Activated gamma-delta T cell treated with Interleukin-2 at 50 U/mL for 16 hours (primary cell): ENCODE measurements at regions not wholly inside any gene's neighbourhood (a gene's known extent, or its start where the extent isn't known, plus 50 kb on each side); places are given as distances from the start of the nearest gene placed in this dataset.
"Not testable (repeated sequence)": the region's sequence is repeated elsewhere in the genome, so short reads cannot be mapped to it uniquely, and the experiment has no call there.

Source experiments
- DNase-seq: peaks from one replicate; pipeline ENCODE4 v3.0.0-alpha.2; 2020

GRCh38 chr5:74530326-74531050 is 110.0 kb downstream of the ENC1 start:
- DNase-seq = no peak

GRCh38 chr5:74529101-74529500 is 111.4 kb downstream of the ENC1 start:
- no peak for DNase-seq

- no peak for DNase-seq
Observed at GRCh38 chr5:74526111-74526510, 114.4 kb downstream of the ENC1 start.

GRCh38 chr5:74524767-74525166 is 115.8 kb downstream of the ENC1 start:
- DNase-seq = not testable (repeated sequence)

- not testable (repeated sequence) for DNase-seq
Observed at GRCh38 chr5:74523698-74524097, 116.8 kb downstream of the ENC1 start.

GRCh38 chr5:74522838-74523237 is 117.7 kb downstream of the ENC1 start:
- not testable (repeated sequence) for DNase-seq

- DNase-seq = no peak
Observed at GRCh38 chr5:74521401-74521800, 119.1 kb downstream of the ENC1 start.

GRCh38 chr5:74519679-74520078 is 120.8 kb downstream of the ENC1 start:
- DNase-seq = no peak

- DNase-seq = no peak
Observed at GRCh38 chr5:74519161-74519571, 121.4 kb downstream of the ENC1 start.

GRCh38 chr5:74517700-74518099 is 122.8 kb downstream of the ENC1 start:
- DNase-seq = no peak

- no peak for DNase-seq
Observed at GRCh38 chr5:74516211-74516636, 124.3 kb downstream of the ENC1 start.

- DNase-seq = no peak
Observed at GRCh38 chr5:74514888-74515551, 125.5 kb downstream of the ENC1 start.

- DNase-seq = not testable (repeated sequence)
Observed at GRCh38 chr5:74511770-74512169, 128.8 kb downstream of the ENC1 start.

- no peak for DNase-seq
Observed at GRCh38 chr5:74510476-74511075, 130.0 kb downstream of the ENC1 start.

- no peak for DNase-seq
Observed at GRCh38 chr5:74507370-74508005, 133.0 kb downstream of the ENC1 start.

GRCh38 chr5:74506119-74506518 is 134.4 kb downstream of the ENC1 start:
- DNase-seq = no peak

- no peak for DNase-seq
Observed at GRCh38 chr5:74504463-74504862, 136.1 kb downstream of the ENC1 start.

- no peak for DNase-seq
Observed at GRCh38 chr5:74502479-74502950, 138.0 kb downstream of the ENC1 start.

- no peak for DNase-seq
Observed at GRCh38 chr5:74501674-74502478, 138.7 kb downstream of the ENC1 start.

- no peak for DNase-seq
Observed at GRCh38 chr5:74500110-74500917, 140.2 kb downstream of the ENC1 start.

- no peak for DNase-seq
Observed at GRCh38 chr5:74499256-74500050, 141.1 kb downstream of the ENC1 start.
